AG09319 (cell line): ENCODE measurements at regions not wholly inside any gene's neighbourhood (a gene's known extent, or its start where the extent isn't known, plus 50 kb on each side); places are given as distances from the start of the nearest gene placed in this dataset.

Experiments used
- DNase-seq: peaks from one replicate; pipeline ENCODE4 v3.0.0-alpha.2; 2010; ENCODE audit warnings: low read depth; ENCODE audit errors: extremely low read depth
- TF ChIP-seq, protein P1 (sequence below): IDR thresholded peaks from 2 replicates; pipeline ENCODE4 v1.5.1; 2011; ENCODE audit warnings: low read depth, mild to moderate bottlenecking, inconsistent platforms, low read length, moderate library complexity

DNA sequence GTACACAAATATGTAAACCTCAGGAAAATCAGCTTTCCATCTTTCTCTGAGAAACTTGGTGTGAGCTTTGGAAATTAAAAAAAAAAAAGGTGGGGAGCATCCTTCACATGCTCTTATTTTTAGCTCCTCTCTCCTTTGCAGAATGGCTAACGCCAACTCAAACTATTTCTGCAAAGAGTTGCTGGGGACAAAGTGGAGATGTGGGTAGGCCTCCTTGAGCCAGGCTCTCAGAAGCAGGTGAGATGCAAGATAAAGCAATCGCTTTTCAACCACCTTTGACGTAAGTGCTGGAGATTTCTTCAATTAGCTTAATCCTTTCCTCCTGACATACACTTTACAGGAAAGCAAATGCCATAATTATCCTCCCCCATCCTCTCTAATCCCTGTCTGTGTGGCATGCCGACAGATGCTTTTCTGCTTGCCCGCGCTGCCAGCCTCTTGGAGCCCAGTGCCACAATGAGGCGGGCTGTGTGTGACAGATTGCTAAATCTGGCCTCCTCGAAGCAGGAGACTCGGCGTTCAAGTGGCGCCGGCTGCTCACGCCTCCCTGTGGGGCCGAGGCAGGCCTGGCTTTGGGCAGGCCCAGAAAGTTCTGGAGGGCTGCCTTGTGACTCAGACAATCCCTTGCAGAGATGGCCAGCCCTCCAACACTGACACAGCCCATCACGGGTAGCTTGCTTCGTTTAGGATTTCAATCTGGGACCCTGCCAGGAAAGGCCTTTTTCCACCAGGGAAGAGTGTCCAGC, 64.9 kb upstream of the SOD3 start:
- DNase-seq: peak; percentile 62
- TF ChIP-seq, protein P1, sequence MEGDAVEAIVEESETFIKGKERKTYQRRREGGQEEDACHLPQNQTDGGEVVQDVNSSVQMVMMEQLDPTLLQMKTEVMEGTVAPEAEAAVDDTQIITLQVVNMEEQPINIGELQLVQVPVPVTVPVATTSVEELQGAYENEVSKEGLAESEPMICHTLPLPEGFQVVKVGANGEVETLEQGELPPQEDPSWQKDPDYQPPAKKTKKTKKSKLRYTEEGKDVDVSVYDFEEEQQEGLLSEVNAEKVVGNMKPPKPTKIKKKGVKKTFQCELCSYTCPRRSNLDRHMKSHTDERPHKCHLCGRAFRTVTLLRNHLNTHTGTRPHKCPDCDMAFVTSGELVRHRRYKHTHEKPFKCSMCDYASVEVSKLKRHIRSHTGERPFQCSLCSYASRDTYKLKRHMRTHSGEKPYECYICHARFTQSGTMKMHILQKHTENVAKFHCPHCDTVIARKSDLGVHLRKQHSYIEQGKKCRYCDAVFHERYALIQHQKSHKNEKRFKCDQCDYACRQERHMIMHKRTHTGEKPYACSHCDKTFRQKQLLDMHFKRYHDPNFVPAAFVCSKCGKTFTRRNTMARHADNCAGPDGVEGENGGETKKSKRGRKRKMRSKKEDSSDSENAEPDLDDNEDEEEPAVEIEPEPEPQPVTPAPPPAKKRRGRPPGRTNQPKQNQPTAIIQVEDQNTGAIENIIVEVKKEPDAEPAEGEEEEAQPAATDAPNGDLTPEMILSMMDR: peak; percentile 9

- TF ChIP-seq, protein P1: no peak
- DNase-seq: no peak
Observed at GRCh38 chr4:24731448-24731847, 63.9 kb upstream of the SOD3 start.

DNA sequence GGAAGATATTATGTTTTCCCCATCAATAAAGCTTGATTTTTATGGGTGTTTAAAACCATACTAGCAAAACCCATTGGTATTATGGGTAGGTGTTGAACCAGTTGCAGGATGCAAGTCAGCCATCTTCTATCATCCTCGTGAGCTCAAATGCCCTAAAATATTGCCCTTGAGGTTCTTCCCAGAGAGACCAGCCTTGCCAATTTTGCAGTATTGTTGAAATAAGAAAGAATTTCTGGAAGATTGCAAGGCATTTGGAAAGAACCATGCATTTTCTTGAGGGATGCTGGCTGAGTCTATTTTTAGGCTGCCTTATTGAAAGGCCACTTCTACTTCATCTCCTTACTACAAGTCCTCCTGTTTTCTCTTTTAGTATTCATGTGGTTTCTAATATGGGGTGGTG, 60.9 kb upstream of the SOD3 start:
- DNase-seq: no peak
- TF ChIP-seq, protein P1: no peak

GRCh38 chr4:24736066-24736465, 59.3 kb upstream of the SOD3 start:
- TF ChIP-seq, protein P1: peak; percentile 17
- no peak for DNase-seq

DNA sequence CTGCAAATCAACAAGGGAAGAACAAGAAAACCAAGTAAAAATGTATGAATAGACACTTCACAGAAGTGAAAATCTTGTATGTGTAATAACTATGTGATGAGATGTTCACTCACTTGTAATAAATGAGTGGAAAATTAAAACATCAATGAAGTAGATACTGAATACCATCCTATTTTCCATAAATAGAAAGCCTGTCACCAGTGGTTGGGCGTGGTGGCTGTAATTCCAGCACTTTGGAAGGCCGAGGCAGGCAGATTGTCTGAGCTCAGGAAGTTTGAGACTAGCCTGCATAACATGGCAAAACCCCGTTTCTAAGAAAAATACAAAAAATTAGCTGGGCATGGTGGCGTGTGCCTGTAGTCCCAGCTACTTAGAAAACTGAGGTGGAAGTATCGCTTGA, 53.5 kb upstream of the SOD3 start:
- TF ChIP-seq, protein P1: no peak
- DNase-seq: no peak

- DNase-seq: no peak
- TF ChIP-seq, protein P1: no peak
Observed at GRCh38 chr4:24742335-24742734, 53.0 kb upstream of the SOD3 start.

DNA sequence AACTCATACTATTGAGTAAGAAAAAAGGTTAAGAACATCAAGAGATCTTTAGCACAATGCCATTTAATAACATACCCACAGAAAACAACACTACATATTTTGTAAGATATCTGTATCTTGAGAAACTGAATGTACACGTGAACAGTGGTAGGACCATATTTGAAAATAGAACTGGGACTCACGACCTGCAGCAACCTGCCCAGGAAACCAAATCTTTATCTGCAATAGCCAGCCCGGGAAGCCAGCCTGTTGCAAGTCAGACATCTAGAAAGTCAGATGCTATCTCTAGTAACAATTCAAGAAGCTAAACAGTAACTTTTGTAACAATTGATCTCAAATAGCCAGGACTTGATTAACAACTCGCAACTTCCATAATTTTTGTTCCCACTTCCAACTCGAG, 52.6 kb upstream of the SOD3 start:
- TF ChIP-seq, protein P1: no peak
- no peak for DNase-seq
